PFSK-1 (cell line): ENCODE measurements at regions not wholly inside any gene's neighbourhood (a gene's known extent, or its start where the extent isn't known, plus 50 kb on each side); places are given as distances from the start of the nearest gene placed in this dataset.

Experiments used
- FOXP2 ChIP-seq: optimal IDR thresholded peaks from 2 replicates; pipeline ENCODE3; 2011; ENCODE audit warnings: borderline replicate concordance, control low read depth, inconsistent platforms; ENCODE audit not compliant: insufficient read depth; ENCODE audit errors: extremely low read length, extremely low read depth
- POLR2AphosphoS5 ChIP-seq: IDR thresholded peaks from 2 replicates; pipeline ENCODE4 v1.6.1; 2012; ENCODE audit warnings: low read depth, mild to moderate bottlenecking, control low read depth, low read length, moderate library complexity
- REST ChIP-seq, 2 experiments: IDR thresholded peaks; 2 replicates each; pipeline versions ENCODE4 v1.6.1 to v1.8.0; 2011 to 2012; ENCODE audit warnings: low read depth in 2 of 2, low read length in 2 of 2, control low read depth in 1 of 2, inconsistent platforms in 1 of 2, mild to moderate bottlenecking in 1 of 2, moderate library complexity in 1 of 2; ENCODE audit not compliant: insufficient read depth in 1 of 2
- SIN3A ChIP-seq: IDR thresholded peaks from 2 replicates; pipeline ENCODE4 v1.6.1; 2012; ENCODE audit warnings: mild to moderate bottlenecking, low read length, moderate library complexity, borderline replicate concordance; ENCODE audit not compliant: insufficient read depth
- TAF1 ChIP-seq: IDR thresholded peaks from 2 replicates; pipeline ENCODE4 v1.6.1; 2012; ENCODE audit warnings: low read length, control low read depth, borderline replicate concordance; ENCODE audit not compliant: insufficient read depth

- no peak for TF ChIP-seq TAF1
- no peak for TF ChIP-seq FOXP2
- TF ChIP-seq POLR2AphosphoS5 = no peak
- no peak for TF ChIP-seq REST (IDR thresholded peaks at IDR 0.05; ENCODE audit: insufficient read depth in 1 of 2, low read depth in 2 of 2, low read length in 2 of 2)
- no peak for TF ChIP-seq SIN3A
Observed at GRCh38 chr1:78715181-78715661, 65.6 kb downstream of the IFI44 start.

GRCh38 chr1:78716186-78716585, 66.6 kb downstream of the IFI44 start:
- TF ChIP-seq FOXP2 (no peak), POLR2AphosphoS5 (no peak), TAF1 (no peak), REST (IDR thresholded peaks at IDR 0.05; ENCODE audit: insufficient read depth in 1 of 2, low read depth in 2 of 2, low read length in 2 of 2) (no peak), SIN3A (no peak)

GRCh38 chr1:78718566-78718965, 68.9 kb downstream of the IFI44 start:
- TF ChIP-seq POLR2AphosphoS5 (no peak), FOXP2 (no peak), REST (IDR thresholded peaks at IDR 0.05; ENCODE audit: insufficient read depth in 1 of 2, low read depth in 2 of 2, low read length in 2 of 2) (no peak), TAF1 (no peak), SIN3A (no peak)

- TF ChIP-seq SIN3A (no peak), REST (IDR thresholded peaks at IDR 0.05; ENCODE audit: insufficient read depth in 1 of 2, low read depth in 2 of 2, low read length in 2 of 2) (no peak), FOXP2 (no peak), TAF1 (no peak)
Observed at GRCh38 chr1:78721136-78721535, 71.5 kb downstream of the IFI44 start.

DNA sequence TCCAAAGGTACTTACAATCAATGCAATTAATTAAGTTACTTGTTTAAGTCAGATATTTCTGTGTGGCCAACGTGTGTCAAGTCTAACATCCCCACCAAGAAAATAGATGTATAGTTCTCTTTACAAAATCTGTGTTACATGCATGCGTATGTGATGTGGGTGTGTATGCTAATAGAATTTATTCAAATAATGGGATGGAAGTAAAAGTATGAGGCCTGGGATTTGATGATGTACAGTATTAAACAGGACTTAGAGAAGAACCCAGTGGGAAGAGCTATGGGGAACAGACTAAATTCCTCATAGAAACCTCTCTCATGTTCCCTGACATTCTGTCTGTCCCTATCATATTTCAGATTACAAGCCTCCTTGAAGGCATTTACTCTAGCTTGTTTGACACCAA, 72.5 kb downstream of the IFI44 start:
- TF ChIP-seq TAF1 = no peak
- no peak for TF ChIP-seq REST (IDR thresholded peaks at IDR 0.05; ENCODE audit: insufficient read depth in 1 of 2, low read depth in 2 of 2, low read length in 2 of 2)
- TF ChIP-seq FOXP2 = no peak
- no peak for TF ChIP-seq SIN3A
- no peak for TF ChIP-seq POLR2AphosphoS5
